Adrenal gland (tissue), 5 donors: ENCODE measurements at regions not wholly inside any gene's neighbourhood (a gene's known extent, or its start where the extent isn't known, plus 50 kb on each side); places are given as distances from the start of the nearest gene placed in this dataset.

Experiments
- POLR2A ChIP-seq, 2 donors: fragments of 450-650 bp; IDR thresholded peaks; one replicate each; pipeline ENCODE4 v1.6.1; 2017; ENCODE audit warnings: antibody characterized with exemption in 2 of 2, mild to moderate bottlenecking in 2 of 2, moderate library complexity in 1 of 2
- TF ChIP-seq, protein P1 (sequence below), 6 experiments: fragments of 450-650 bp in 4 of 6; fragments of 200-600 bp in 2 of 6; sonication (generic) in 1 of 6; IDR thresholded peaks; 1 replicate in 5 of 6; 2 replicates in 1 of 6; pipeline versions ENCODE4 v1.5.1 to v1.8.0; 2016 to 2021; ENCODE audit warnings: antibody characterized with exemption in 6 of 6, mild to moderate bottlenecking in 2 of 6, moderate library complexity in 1 of 6
- donor health status: DM: no; HTN: no; CAD: no.

DNA sequence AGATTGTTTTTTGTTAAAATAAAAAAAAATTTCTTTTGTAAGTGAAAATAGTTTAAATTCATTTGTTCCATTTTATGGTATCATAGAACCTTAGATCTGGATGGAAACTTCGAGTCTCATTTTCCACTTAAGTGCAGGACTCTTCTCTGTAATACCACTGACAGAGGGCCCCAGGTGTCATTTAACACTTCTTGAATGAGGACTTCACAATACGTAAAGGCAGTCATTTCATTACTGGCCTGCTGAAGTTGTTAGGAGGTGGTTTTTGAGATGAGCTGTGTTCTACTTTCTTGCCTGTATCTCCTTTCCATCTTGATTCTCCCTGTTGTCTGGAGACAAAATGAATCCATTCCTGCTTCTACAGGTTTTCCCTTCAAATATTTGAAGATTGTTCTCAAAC is 455.3 kb downstream of the DMRT2 start:
- TF ChIP-seq, protein P1, sequence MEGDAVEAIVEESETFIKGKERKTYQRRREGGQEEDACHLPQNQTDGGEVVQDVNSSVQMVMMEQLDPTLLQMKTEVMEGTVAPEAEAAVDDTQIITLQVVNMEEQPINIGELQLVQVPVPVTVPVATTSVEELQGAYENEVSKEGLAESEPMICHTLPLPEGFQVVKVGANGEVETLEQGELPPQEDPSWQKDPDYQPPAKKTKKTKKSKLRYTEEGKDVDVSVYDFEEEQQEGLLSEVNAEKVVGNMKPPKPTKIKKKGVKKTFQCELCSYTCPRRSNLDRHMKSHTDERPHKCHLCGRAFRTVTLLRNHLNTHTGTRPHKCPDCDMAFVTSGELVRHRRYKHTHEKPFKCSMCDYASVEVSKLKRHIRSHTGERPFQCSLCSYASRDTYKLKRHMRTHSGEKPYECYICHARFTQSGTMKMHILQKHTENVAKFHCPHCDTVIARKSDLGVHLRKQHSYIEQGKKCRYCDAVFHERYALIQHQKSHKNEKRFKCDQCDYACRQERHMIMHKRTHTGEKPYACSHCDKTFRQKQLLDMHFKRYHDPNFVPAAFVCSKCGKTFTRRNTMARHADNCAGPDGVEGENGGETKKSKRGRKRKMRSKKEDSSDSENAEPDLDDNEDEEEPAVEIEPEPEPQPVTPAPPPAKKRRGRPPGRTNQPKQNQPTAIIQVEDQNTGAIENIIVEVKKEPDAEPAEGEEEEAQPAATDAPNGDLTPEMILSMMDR (IDR thresholded peaks at IDR 0.05) = no peak
- TF ChIP-seq POLR2A (IDR thresholded peaks at IDR 0.05) = no peak
